Kidney tubule cell (primary cell): ENCODE measurements at regions not wholly inside any gene's neighbourhood (a gene's known extent, or its start where the extent isn't known, plus 50 kb on each side); places are given as distances from the start of the nearest gene placed in this dataset.
A peak's percentile ranks its signal among the peaks of the same experiment; 100 is the strongest.
"Not testable (repeated sequence)": the region's sequence is repeated elsewhere in the genome, so short reads cannot be mapped to it uniquely, and the experiment has no call there.

Experiments used
- DNase-seq: peaks from one replicate; pipeline ENCODE4 v3.0.0-alpha.2; 2018; ENCODE audit warnings: low spot score

DNA sequence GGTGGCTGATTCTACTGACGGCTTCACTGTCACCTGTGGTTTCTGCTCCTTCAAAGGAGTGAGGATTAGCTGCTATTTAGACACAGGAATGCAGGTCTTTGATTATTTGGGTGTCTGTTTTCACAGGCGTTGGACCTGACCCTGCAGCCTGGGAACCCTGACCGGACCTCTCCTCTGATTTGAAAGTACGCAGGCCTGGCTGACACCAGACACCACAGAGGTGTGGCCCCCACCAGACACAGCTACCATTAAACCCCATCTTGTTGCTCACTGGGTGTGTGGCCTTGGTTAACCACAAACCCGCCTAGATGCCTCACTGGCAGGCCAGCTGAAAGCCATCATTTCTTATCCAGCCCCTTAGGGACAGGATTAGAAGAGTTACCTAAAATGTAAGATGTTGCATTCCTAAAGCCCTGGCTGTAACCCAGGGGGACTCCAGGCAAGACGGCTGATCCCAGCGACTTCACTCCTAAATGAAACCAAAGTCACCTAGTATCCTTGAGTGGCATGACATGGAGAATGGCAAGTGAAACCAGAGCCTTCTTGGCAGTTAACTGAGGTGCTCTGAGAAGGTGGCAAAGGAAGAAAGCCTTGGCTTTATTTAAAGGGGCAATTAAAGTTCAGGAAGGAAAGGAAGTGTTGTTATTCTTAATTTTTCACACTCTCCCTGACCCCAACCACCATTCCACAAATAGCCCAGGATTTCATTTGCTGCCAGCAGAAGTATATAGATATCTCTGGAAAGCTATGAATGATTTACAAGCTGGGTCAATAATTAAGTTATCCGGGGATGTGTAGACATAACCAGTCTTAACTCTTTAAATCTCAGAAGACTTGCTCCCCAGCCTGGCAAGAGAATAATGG lies 169.9 kb downstream of the QRSL1 start:
- peak; percentile 94 for DNase-seq

DNA sequence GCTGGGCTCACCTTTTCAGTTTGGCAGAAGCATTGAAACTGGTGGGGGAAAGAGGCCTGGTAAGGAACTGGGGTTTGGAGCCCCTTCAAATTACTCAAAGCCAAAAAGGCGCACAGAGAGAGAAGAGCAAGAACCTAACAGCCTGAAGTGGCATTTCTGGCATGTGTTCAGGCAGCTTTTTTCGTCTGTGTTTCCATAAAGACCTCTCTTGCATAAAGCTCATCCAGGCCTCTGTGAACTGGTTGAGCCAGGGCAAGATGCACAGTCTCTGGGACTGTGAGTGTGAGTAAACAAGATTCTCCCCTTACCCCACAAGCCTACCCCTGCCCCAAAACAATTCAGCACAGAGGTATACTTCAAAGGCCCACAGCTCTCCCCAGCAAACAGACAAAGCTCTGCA lies 167.8 kb downstream of the QRSL1 start:
- no peak for DNase-seq

- DNase-seq: no peak
Observed at GRCh38 chr6:106796781-106797180, 167.4 kb downstream of the QRSL1 start.

GRCh38 chr6:106794129-106794528 lies 164.8 kb downstream of the QRSL1 start:
- no peak for DNase-seq

GRCh38 chr6:106792536-106793236 lies 163.3 kb downstream of the QRSL1 start:
- no peak for DNase-seq

- peak; percentile 64 for DNase-seq
Observed at GRCh38 chr6:106790935-106791334, 161.6 kb downstream of the QRSL1 start.

GRCh38 chr6:106790149-106790770 lies 160.9 kb downstream of the QRSL1 start:
- peak; percentile 51 for DNase-seq

DNA sequence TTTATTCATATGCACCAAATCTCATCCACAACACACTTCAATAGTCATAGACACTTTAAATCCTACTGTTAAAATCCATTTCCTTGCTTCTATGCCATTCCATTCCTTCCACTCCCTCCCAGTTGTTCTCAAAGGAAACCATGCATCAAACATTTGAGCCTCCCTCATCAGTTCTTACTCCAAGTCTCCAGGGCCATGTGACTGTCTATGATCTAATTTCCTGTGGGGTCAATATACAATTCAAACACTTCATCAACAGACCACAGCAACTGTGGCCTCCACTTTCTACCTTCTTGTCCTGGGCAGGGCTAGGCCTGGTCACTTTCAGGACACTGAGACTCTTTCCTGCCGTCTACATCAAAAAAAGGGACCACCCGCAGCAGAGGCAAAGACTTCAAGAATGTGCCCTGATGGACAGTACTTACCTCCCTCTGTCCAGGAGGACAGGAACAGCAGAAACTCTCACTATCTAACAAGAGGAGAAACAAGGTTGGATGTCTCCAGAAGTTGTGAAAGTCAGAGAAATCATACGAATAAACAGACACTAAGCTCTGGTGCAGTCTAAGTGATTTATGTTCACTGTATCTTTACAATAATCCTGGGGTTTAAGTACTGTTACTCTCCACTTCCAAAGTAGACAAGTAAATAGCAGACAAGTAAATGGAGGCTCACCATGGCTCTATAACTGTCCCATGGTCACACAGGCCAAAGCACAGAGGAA lies 160.2 kb downstream of the QRSL1 start:
- peak; percentile 79 for DNase-seq

DNA sequence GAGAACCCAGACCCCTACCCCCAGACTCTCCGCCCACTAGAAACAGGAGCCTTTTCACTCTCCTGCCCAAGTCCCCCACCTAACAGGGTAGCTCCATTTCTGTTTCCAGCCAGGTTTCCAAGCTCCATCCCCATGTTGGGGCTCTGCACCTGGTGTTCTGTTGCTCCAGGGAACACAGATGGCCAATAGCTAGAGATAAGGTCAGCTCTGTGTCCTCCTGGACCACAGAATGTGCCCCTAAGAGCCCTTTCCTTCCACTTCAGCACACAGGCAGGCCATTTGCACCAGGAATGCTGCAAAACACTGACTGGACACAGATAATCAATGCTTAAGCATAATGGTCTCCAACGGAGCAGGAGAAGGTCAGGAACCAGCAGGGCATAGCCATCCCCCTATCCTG lies 159.4 kb downstream of the QRSL1 start:
- no peak for DNase-seq

- peak; percentile 96 for DNase-seq
Observed at GRCh38 chr6:106787327-106788196, 158.2 kb downstream of the QRSL1 start.

- peak; percentile 39 for DNase-seq
Observed at GRCh38 chr6:106785298-106785697, 155.9 kb downstream of the QRSL1 start.

GRCh38 chr6:106783640-106784566 lies 154.5 kb downstream of the QRSL1 start:
- peak; percentile 93 for DNase-seq

DNA sequence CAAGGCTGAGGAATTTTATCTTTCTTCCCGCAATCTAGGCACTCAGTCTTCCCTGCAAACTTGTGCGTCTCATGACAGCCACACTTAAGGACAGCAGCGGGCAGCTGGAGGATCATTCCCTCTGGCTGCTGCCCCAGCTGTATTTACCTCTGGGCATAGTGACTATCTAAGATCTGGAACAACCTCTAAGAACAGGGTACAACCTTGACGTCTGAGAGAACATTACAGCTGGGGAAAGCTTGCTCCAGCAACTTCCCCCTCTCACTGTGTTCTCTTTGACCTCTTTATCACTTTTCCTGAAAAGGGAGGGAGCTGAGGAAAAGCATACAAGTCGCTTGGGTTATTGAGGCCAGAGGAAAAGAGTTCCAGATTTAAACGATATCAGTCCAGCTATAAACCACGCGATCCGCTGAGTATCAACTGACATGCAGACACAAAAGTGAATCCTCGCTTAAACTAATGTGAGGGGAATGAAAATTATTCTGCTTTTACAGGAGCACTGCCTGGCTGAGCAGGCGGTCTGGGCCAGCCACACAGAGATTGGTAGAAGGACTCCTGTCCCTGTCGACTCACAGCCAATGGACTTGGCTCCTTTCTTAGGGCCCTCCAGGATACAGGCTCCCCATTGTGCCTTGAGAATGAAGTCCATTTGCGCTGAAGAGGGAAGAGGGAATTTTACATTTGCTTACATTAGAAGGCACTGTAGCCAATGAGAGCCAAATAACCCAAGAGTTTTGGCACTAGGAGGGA lies 153.3 kb downstream of the QRSL1 start:
- peak; percentile 55 for DNase-seq

- not testable (repeated sequence) for DNase-seq
Observed at GRCh38 chr6:106779552-106779951, 150.2 kb downstream of the QRSL1 start.

DNA sequence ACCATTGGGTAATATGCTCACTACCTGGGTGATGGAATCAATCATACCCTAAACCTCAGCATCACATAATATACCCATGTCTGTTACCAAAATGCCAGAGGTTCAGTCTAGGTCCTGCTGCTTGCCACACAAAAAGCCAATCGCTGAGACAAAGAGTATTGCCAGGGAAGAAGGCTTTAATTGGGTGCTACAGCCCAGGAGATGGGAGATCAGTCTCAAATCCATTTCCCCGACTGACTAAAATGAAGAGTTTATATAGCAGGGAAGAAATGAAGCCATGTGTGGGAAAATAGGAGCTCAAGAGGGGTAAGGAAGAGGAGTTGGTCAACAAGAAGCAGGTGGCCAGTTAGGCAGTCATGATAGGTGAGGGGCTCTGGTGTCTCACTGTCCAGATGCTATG lies 149.6 kb downstream of the QRSL1 start:
- DNase-seq: no peak

DNA sequence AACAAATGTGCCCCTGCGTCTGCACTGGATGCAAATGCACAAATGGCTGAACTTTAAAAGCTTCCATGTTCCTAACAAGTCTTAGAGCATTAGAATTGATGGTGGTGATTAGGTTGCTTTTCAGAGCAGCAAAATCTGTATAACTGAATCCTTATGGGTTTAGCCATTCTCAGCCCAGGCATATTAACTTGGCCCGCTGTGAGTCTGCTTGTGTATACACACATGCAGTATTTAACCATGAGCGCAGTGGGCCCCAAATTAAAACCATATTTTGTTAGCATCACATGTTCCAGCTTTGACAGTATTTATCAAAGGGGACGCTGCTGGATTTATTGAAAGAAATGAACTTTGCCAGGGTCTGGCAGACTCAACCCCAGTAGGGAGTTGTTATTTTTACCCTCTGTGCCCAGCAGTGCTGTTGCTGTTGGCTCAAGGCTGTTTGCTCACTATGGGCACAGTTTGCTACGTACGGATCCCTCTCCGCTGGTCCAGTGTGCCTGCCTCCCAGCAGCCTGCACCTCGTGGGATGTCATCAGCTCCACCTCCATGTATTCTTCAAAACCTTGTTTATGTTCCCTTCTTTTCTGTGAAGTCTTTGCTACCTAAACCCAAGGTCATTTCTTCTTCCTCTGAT lies 144.7 kb downstream of the QRSL1 start:
- DNase-seq: no peak

DNA sequence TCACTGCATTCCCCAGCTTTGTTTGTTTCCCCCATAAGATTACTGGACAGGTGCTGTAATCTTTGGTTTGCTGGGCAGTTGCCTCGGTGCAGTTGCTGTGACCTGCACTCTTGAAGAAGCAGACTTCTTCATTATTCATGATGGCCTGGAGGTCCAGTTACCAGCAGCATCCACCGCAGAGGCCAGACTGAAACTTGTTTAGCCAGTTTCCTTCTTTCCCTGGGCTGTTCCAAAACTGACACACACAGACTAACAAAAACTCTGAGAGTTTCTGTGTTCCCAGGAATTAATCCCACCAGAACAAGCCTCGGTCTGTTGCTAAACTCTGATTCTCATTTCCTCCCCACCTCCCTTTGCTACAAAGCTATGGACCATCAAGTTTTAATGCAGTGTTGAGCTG lies 144.1 kb downstream of the QRSL1 start:
- DNase-seq: peak; percentile 58

DNA sequence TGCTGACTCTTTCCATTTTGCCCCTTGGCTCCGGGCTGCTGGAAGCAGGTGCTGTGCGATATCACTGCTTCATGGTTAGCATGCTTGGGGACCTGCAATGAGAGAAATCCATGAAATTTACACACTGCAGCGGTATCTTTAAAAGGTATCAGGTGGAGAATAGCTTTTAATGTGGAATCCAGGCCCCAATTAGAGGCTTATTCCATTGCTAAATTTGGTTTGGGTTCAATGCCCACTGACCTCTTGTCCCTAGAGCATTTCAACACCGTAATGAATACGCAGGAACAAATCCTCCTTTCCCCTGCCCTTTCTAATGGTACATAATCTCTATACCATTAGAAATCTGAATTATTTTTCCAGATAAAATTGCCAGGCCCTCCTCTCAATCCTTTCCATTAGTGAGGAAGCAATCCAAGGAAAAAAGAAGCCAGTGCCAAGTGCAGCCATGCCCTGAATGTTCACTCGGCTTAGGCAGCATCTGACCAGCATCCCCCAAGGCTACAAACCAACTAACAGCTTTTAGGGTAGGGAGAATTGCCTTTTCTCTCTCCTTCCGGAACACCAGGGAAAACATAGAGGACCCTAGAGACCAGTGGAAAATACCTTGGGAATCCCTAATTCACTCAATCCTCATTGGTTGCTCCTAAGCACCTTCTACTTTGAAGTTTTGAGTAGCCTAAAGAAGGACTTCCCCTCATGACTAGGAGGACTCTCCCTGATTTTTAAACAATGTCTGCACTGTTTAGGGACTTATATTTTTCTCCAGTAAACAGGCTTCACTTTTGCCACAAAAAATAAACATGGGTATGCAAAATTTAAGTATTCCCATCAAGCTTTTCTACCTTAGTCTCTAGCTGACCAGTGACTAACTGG lies 143.1 kb downstream of the QRSL1 start:
- DNase-seq: no peak
